Erythroblast (primary cell): ENCODE measurements at regions not wholly inside any gene's neighbourhood (a gene's known extent, or its start where the extent isn't known, plus 50 kb on each side); places are given as distances from the start of the nearest gene placed in this dataset.

Experiments used
- GATA1 ChIP-seq: IDR thresholded peaks from 2 replicates; pipeline ENCODE4 v1.6.1; 2011; ENCODE audit warnings: low read depth, mild to moderate bottlenecking, control low read depth, low read length, moderate library complexity
- POLR2A ChIP-seq: IDR thresholded peaks from 2 replicates; pipeline ENCODE4 v1.6.1; 2011; ENCODE audit warnings: mild to moderate bottlenecking, low read length

GRCh38 chr12:126950266-126950665, 1316.7 kb upstream of the TMEM132C start:
- no peak for TF ChIP-seq POLR2A
- no peak for TF ChIP-seq GATA1
